ENCODE measurements at regions not wholly inside any gene's neighbourhood (a gene's known extent, or its start where the extent isn't known, plus 50 kb on each side); places are given as distances from the start of the nearest gene placed in this dataset.

GRCh38 chr10:33539116-33539515 lies 204.6 kb upstream of the NRP1 start:
- Histone ChIP-seq H3K4me1 (no peaks in the 10 kb centered on the region), H3K27me3 (peaks cover 3% of the 10 kb centered on the region), H3K4me3 (no peak overlapping the region), H3K9me3 (peaks cover 5 to 6% of the 10 kb centered on the region in 2 donors), H3K36me3 (no peaks in the 10 kb centered on the region), H3K27ac (no peak overlapping the region)
- no peak for DNase-seq
- TF ChIP-seq POLR2AphosphoS5 (IDR thresholded peaks at IDR 0.05) (no peak), EP300 (IDR thresholded peaks at IDR 0.05; ENCODE audit: low read depth) (no peak), POLR2A (IDR thresholded peaks at IDR 0.05) (no peak), CTCF (IDR thresholded peaks at IDR 0.05) (no peak)
- in situ Hi-C loops (cut with MboI; ENCODE audit: low pct_ligation_motif_present in 1 of 4, low pct_unique_long_range_greater_than_20kb in 1 of 4, low sequenced_read_pairs in 3 of 4) (no loop called here), intact Hi-C loops (cut with DNase I; ENCODE audit: low total_unique reads) (no loop called here)
- WGBS, 2 donors (ENCODE audit: low coverage in 1 of 2) = 42 to 58% methylated on average over 2 to 4 of the region's 4 CpGs

- no peaks in the 10 kb centered on the region for H3K36me3 ChIP-seq
- no peak overlapping the region for H3K27ac ChIP-seq
- peaks cover 3% of the 10 kb centered on the region for H3K27me3 ChIP-seq
- WGBS, 2 donors (ENCODE audit: low coverage in 1 of 2) = 91 to 100% methylated on average over 1 of the region's 1 CpG
- intact Hi-C loops (cut with DNase I; ENCODE audit: low total_unique reads) = no loop called here
- no peaks in the 10 kb centered on the region for H3K9me3 ChIP-seq
- DNase-seq = no peak
- in situ Hi-C loops (cut with MboI; ENCODE audit: low pct_ligation_motif_present in 1 of 4, low pct_unique_long_range_greater_than_20kb in 1 of 4, low sequenced_read_pairs in 3 of 4) = no loop called here
- no peak for TF ChIP-seq POLR2AphosphoS5 (IDR thresholded peaks at IDR 0.05)
- no peak for TF ChIP-seq POLR2A (IDR thresholded peaks at IDR 0.05)
- TF ChIP-seq EP300 (IDR thresholded peaks at IDR 0.05; ENCODE audit: low read depth) = no peak
- no peak for TF ChIP-seq CTCF (IDR thresholded peaks at IDR 0.05)
- H3K4me3 ChIP-seq = no peak overlapping the region
- no peaks in the 10 kb centered on the region for H3K4me1 ChIP-seq
Measured at GRCh38 chr10:33537066-33537465, 202.6 kb upstream of the NRP1 start.

DNA sequence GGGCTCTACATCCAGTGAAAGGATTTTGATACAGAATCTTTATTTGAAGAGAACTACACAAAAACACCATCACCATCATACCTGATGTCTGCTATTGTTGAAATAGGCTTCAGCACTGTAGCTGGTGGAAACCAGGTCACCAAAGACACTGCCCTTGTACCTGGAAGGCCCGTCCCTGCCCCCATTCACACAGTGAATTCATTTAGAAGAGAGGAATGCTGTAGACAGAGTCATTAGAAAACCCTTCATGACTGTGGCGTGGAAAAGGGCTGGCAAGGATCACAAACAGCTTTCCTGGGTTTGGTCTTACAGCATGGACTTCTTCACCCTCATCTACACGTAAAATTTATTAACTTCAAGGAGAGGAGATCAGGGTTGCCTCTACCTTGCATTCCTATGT lies 202.0 kb upstream of the NRP1 start:
- no peak overlapping the region for H3K4me3 ChIP-seq
- H3K27ac ChIP-seq = no peak overlapping the region
- H3K27me3 ChIP-seq = peaks cover 3% of the 10 kb centered on the region
- DNase-seq = no peak
- H3K4me1 ChIP-seq = no peaks in the 10 kb centered on the region
- intact Hi-C loops (cut with DNase I; ENCODE audit: low total_unique reads) (no loop called here), in situ Hi-C loops (cut with MboI; ENCODE audit: low pct_ligation_motif_present in 1 of 4, low pct_unique_long_range_greater_than_20kb in 1 of 4, low sequenced_read_pairs in 3 of 4) (no loop called here)
- H3K36me3 ChIP-seq = no peaks in the 10 kb centered on the region
- WGBS, 2 donors (ENCODE audit: low coverage in 1 of 2) = 43 to 79% methylated on average over 1 to 3 of the region's 3 CpGs
- H3K9me3 ChIP-seq = no peaks in the 10 kb centered on the region
- no peak for TF ChIP-seq EP300 (IDR thresholded peaks at IDR 0.05; ENCODE audit: low read depth)
- TF ChIP-seq CTCF (IDR thresholded peaks at IDR 0.05) = no peak
- no peak for TF ChIP-seq POLR2AphosphoS5 (IDR thresholded peaks at IDR 0.05)
- no peak for TF ChIP-seq POLR2A (IDR thresholded peaks at IDR 0.05)

DNA sequence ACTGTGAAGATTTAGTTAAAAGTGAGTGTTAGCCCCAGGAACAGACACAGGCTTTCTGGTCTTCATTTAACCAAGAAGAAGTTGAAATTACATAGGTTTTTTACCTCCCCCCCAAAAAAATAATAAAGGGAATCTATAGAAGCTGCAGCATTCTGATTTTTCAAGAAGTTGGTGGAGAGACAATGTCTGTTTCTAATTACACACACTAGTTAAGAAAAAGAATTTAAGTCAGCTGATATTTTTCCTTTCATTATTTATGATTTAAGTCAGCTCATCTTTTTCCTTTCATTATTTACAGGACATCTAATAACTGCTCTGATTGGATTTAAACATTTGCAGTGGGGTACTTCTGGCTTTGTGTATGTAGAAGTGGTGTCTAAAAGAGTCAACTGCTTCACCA lies 201.4 kb upstream of the NRP1 start:
- TF ChIP-seq POLR2A (IDR thresholded peaks at IDR 0.05) = no peak
- no peak for TF ChIP-seq POLR2AphosphoS5 (IDR thresholded peaks at IDR 0.05)
- no peak for TF ChIP-seq EP300 (IDR thresholded peaks at IDR 0.05; ENCODE audit: low read depth)
- TF ChIP-seq CTCF (IDR thresholded peaks at IDR 0.05) = no peak
- no peaks in the 10 kb centered on the region for H3K4me1 ChIP-seq
- peaks cover 3% of the 10 kb centered on the region for H3K27me3 ChIP-seq
- no peaks in the 10 kb centered on the region for H3K9me3 ChIP-seq
- intact Hi-C loops (cut with DNase I; ENCODE audit: low total_unique reads) (no loop called here), in situ Hi-C loops (cut with MboI; ENCODE audit: low pct_ligation_motif_present in 1 of 4, low pct_unique_long_range_greater_than_20kb in 1 of 4, low sequenced_read_pairs in 3 of 4) (no loop called here)
- H3K27ac ChIP-seq = no peak overlapping the region
- no peak for DNase-seq
- H3K36me3 ChIP-seq = no peaks in the 10 kb centered on the region
- no peak overlapping the region for H3K4me3 ChIP-seq
